HEK293 (cell line): ENCODE measurements at regions not wholly inside any gene's neighbourhood (a gene's known extent, or its start where the extent isn't known, plus 50 kb on each side); places are given as distances from the start of the nearest gene placed in this dataset.

Experiments
- CTCF ChIP-seq: fragments of 450-650 bp; formaldehyde crosslinking; IDR thresholded peaks from 2 replicates; pipeline ENCODE4 v1.5.1; 2016; ENCODE audit warnings: missing biosample characterization, missing genetic modification characterization
- SALL2 ChIP-seq: fragments of 450-650 bp; formaldehyde crosslinking; IDR thresholded peaks from 2 replicates; pipeline ENCODE4 v1.5.0; 2017; ENCODE audit warnings: missing biosample characterization, mild to moderate bottlenecking, missing genetic modification characterization, borderline replicate concordance
- SP2 ChIP-seq: fragments of 450-650 bp; formaldehyde crosslinking; IDR thresholded peaks from 2 replicates; pipeline ENCODE4 v1.5.1; 2016; ENCODE audit warnings: missing biosample characterization, missing genetic modification characterization
- TRIM28 ChIP-seq: IDR thresholded peaks from 2 replicates; pipeline ENCODE4 v1.6.1; 2011; ENCODE audit warnings: low read length, control low read depth, borderline replicate concordance
- ZBTB49 ChIP-seq: fragments of 450-650 bp; formaldehyde crosslinking; IDR thresholded peaks from 2 replicates; pipeline ENCODE4 v1.5.1; 2016; ENCODE audit warnings: missing biosample characterization, missing genetic modification characterization, low read depth
- ZFP37 ChIP-seq: fragments of 450-650 bp; formaldehyde crosslinking; IDR thresholded peaks from 2 replicates; pipeline ENCODE4 v1.5.1; 2016; ENCODE audit warnings: missing biosample characterization, missing genetic modification characterization
- ZNF133 ChIP-seq: fragments of 450-650 bp; formaldehyde crosslinking; IDR thresholded peaks from 2 replicates; pipeline ENCODE4 v1.5.1; 2016; ENCODE audit warnings: missing biosample characterization, missing genetic modification characterization
- ZNF19 ChIP-seq: fragments of 450-650 bp; formaldehyde crosslinking; IDR thresholded peaks from 2 replicates; pipeline ENCODE4; 2016; ENCODE audit warnings: missing biosample characterization, missing genetic modification characterization, low read depth
- ZNF202 ChIP-seq: fragments of 450-650 bp; formaldehyde crosslinking; IDR thresholded peaks from 2 replicates; pipeline ENCODE4 v1.5.1; 2016; ENCODE audit warnings: missing biosample characterization, missing genetic modification characterization, borderline replicate concordance
- ZNF335 ChIP-seq: fragments of 450-650 bp; formaldehyde crosslinking; conservative IDR thresholded peaks from 2 replicates; pipeline ENCODE4 v1.5.1; 2016; ENCODE audit warnings: missing biosample characterization, missing genetic modification characterization
- ZNF416 ChIP-seq: fragments of 450-650 bp; formaldehyde crosslinking; IDR thresholded peaks from 2 replicates; pipeline ENCODE4 v1.5.1; 2016; ENCODE audit warnings: missing biosample characterization, missing genetic modification characterization
- ZNF529 ChIP-seq: fragments of 450-650 bp; formaldehyde crosslinking; IDR thresholded peaks from 2 replicates; pipeline ENCODE4 v1.5.1; 2017; ENCODE audit warnings: missing genetic modification characterization, missing biosample characterization; ENCODE audit not compliant: insufficient replicate concordance
- ZNF670 ChIP-seq: fragments of 450-650 bp; formaldehyde crosslinking; IDR thresholded peaks from 2 replicates; pipeline ENCODE4 v1.5.1; 2016; ENCODE audit warnings: missing biosample characterization, missing genetic modification characterization, low read depth

GRCh38 chr3:8166014-8166413 lies 335.6 kb upstream of the LMCD1 start:
- TF ChIP-seq SALL2 (tag by site-specific recombination) (no peak), CTCF (no peak), ZBTB49 (tag by site-specific recombination) (no peak), SP2 (tag by site-specific recombination) (no peak), ZNF335 (tag by site-specific recombination) (no peak), ZFP37 (tag by site-specific recombination) (no peak), TRIM28 (no peak), ZNF670 (no peak), ZNF529 (tag by site-specific recombination) (no peak), ZNF202 (tag by site-specific recombination) (no peak), ZNF133 (tag by site-specific recombination) (no peak), ZNF416 (tag by site-specific recombination) (no peak), ZNF19 (tag by site-specific recombination) (no peak)
